Transverse colon (tissue), 4 donors: ENCODE measurements at regions not wholly inside any gene's neighbourhood (a gene's known extent, or its start where the extent isn't known, plus 50 kb on each side); places are given as distances from the start of the nearest gene placed in this dataset.

ENCODE experiments used
- DNase-seq: peaks from one replicate; pipeline ENCODE4 v3.0.0-alpha.2; 2019
- H3K27ac ChIP-seq, 4 donors: fragments of 200-600 bp; sonication (generic); 2 replicates each; pipeline ENCODE4 v1.5.1; 2016 to 2018; ENCODE audit warnings: inconsistent platforms in 4 of 4
- H3K27me3 ChIP-seq: fragments of 200-600 bp; sonication (generic); 2 replicates; pipeline ENCODE4 v1.5.1; 2017; ENCODE audit warnings: inconsistent platforms
- H3K36me3 ChIP-seq, 4 donors: fragments of 200-600 bp; sonication (generic); 2 replicates each; pipeline ENCODE4 v1.5.1; 2017 to 2019; ENCODE audit warnings: inconsistent platforms in 4 of 4
- H3K4me1 ChIP-seq, 4 donors: fragments of 200-600 bp; sonication (generic); 2 replicates each; pipeline ENCODE4 v1.5.1; 2017 to 2020; ENCODE audit warnings: inconsistent platforms in 4 of 4
- H3K4me3 ChIP-seq, 4 donors: fragments of 200-600 bp; sonication (generic); 1 replicate in 1 of 4; 2 replicates in 3 of 4; pipeline versions ENCODE4 v1.5.1 to v1.6.1; 2017 to 2019; ENCODE audit warnings: inconsistent platforms in 4 of 4
- H3K9me3 ChIP-seq, 2 donors: fragments of 200-600 bp; sonication (generic); 2 replicates each; pipeline ENCODE4 v1.5.1; 2017 to 2019; ENCODE audit warnings: inconsistent platforms in 2 of 2
- CTCF ChIP-seq, 5 experiments: fragments of 200-600 bp in 3 of 5; fragments of 450-650 bp in 2 of 5; sonication (generic) in 3 of 5; IDR thresholded peaks; 1 replicate in 2 of 5; 2 replicates in 3 of 5; pipeline ENCODE4 v1.5.1; 2016 to 2017; ENCODE audit warnings: antibody characterized with exemption in 5 of 5, inconsistent platforms in 3 of 5, mild to moderate bottlenecking in 2 of 5, moderate library complexity in 1 of 5
- EP300 ChIP-seq: sonication (generic); formaldehyde crosslinking; IDR thresholded peaks from one replicate; pipeline ENCODE4 v1.6.1; 2017; ENCODE audit warnings: antibody characterized with exemption, low read depth
- POLR2A ChIP-seq: fragments of 450-650 bp; IDR thresholded peaks from one replicate; pipeline ENCODE4 v1.6.1; 2016; ENCODE audit warnings: antibody characterized with exemption, mild to moderate bottlenecking, moderate library complexity
- POLR2AphosphoS5 ChIP-seq, 3 donors: sonication (generic); formaldehyde crosslinking; IDR thresholded peaks; one replicate each; pipeline ENCODE4 v1.6.1; 2016; ENCODE audit warnings: antibody characterized with exemption in 3 of 3
- WGBS, 2 donors: methylation state at CpG; one replicate each; pipeline ENCODE4 v1.1.5; 2018; ENCODE audit warnings: low coverage in 1 of 2; 5-methylcytosine and 5-hydroxymethylcytosine counted together
- in situ Hi-C, 4 donors: fragments of 200-750 bp; cut with MboI; loops; one replicate each; pipeline versions ENCODE4 v1.15.0 to v1.15.1; 2017; ENCODE audit warnings: low sequenced_read_pairs in 3 of 4, low pct_ligation_motif_present in 1 of 4, low pct_unique_long_range_greater_than_20kb in 1 of 4
- intact Hi-C: fragments of 100-400 bp; cut with DNase I; formaldehyde crosslinking; loops from one replicate; pipeline ENCODE4 v1.15.1; 2023; ENCODE audit warnings: low total_unique reads

DNA sequence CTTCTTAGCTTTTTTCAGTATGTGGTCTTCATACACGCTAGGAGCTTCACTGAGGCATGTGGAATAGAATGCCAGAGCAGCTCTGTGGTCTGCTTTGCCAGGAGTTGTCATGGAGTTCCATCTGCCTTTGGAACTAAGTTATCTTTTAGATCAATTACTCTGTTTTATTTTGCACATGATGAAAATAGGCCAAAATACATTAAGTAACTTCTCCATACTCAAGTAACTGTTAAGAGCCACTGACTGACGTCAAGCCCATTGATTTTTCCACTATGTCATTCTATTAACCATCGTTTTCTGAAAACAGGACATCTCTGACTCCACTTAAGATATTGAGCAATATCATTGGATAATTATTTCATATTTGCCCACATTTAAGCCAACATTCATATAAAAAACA lies 415.1 kb upstream of the MAD2L1 start:
- in situ Hi-C loops (no loop called here), intact Hi-C loops (no loop called here)
- Histone ChIP-seq H3K4me1 (no peaks in the 10 kb centered on the region), H3K27me3 (no peaks in the 10 kb centered on the region), H3K9me3 (no peaks in the 10 kb centered on the region), H3K36me3 (no peaks in the 10 kb centered on the region), H3K4me3 (no peak overlapping the region), H3K27ac (no peak overlapping the region)
- TF ChIP-seq POLR2AphosphoS5 (IDR thresholded peaks at IDR 0.05): no peak
- no peak for TF ChIP-seq CTCF (IDR thresholded peaks at IDR 0.05)
- no peak for TF ChIP-seq POLR2A
- no peak for TF ChIP-seq EP300
- 64 to 68% methylated on average over 3 of the region's 3 CpGs for WGBS, 2 donors
- DNase-seq: no peak

DNA sequence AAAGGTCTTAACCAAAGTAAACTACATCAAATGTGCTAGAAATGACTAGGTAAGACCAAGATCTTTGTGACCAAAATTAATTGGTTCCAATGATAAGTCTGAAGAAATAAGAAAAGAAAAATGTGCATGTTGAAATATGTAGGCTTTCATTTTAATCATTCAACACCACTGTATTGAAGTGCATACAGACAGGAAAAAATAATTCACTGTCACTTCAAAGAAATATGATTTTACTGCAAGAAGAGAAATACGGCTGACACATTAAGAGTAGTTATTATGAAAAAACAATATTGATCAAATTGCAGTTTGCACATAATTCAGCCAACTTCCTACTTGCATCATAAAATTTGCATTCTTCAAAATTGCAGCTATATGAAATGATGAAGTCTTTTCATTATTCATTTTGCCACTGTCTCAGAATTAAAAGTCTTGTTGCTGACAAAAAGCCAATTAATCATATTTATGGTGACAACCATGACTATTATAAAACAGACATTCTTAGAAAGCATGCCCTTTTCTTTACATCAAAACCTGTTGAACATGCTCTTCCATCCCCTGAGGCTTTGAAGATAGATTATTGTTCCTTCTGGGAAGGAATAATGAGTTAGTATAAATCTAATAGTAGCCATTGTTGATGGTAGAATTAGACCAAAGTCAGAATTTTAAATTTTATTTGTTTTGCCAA lies 405.9 kb upstream of the MAD2L1 start:
- Histone ChIP-seq H3K4me1 (no peaks in the 10 kb centered on the region), H3K36me3 (no peaks in the 10 kb centered on the region), H3K27ac (no peak overlapping the region), H3K27me3 (no peaks in the 10 kb centered on the region), H3K4me3 (no peak overlapping the region), H3K9me3 (no peaks in the 10 kb centered on the region)
- intact Hi-C loops: no loop called here
- WGBS, 2 donors: 58 to 77% methylated on average over 1 of the region's 1 CpG
- DNase-seq: no peak
- TF ChIP-seq CTCF (IDR thresholded peaks at IDR 0.05): no peak
- no peak for TF ChIP-seq EP300
- no peak for TF ChIP-seq POLR2A
- no peak for TF ChIP-seq POLR2AphosphoS5 (IDR thresholded peaks at IDR 0.05)
- in situ Hi-C loops: no loop called here

DNA sequence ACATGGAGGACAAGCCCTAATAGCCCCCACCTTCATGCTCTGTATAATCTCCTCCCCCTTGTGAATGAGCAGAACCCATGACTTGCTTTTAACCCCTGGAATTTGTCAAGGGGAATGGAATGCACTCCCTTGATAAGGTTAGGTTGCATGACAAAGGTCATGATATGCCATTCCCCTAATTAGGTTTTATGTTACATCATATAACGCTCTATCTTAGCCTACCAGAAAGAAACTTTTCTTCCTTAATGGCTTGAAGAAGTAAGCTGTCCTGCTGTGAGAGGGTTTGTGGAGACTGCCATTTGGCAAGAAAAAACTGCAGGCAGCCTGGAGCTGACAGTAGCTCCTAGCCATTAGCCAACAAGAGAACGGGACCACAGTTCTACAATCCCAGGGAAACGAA lies 399.8 kb upstream of the MAD2L1 start:
- intact Hi-C loops: no loop called here
- 32 to 55% methylated on average over 2 to 3 of the region's 3 CpGs for WGBS, 2 donors

DNA sequence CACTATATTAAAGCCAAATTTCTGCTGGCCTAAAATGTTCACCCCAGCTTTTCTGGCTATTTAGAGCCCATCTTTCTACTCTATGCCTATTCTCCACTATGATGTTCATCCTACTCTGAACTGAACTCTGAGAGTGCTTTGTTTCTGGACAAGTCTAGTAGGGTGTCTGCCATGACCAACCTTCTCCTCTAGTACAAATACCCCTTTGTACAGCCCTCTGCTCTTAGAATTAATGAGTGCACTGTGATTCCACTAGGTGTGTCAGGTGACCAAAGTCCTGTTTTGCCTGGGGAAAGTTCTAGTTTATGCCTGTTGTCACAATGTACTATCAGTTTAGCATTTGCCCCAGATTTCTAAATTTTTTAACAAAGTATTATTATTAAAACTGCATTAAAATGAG lies 388.1 kb upstream of the MAD2L1 start:
- DNase-seq: no peak

More for the DNA sequence above, 399.8 kb upstream of the MAD2L1 start:
- Histone ChIP-seq H3K27me3 (no peaks in the 10 kb centered on the region), H3K4me1 (no peaks in the 10 kb centered on the region), H3K36me3 (no peaks in the 10 kb centered on the region), H3K4me3 (no peak overlapping the region), H3K9me3 (no peaks in the 10 kb centered on the region), H3K27ac (no peak overlapping the region)
- in situ Hi-C loops: no loop called here
- no peak for DNase-seq
- TF ChIP-seq CTCF (IDR thresholded peaks at IDR 0.05) (no peak), EP300 (no peak), POLR2AphosphoS5 (IDR thresholded peaks at IDR 0.05) (no peak), POLR2A (no peak)

More for the DNA sequence above, 388.1 kb upstream of the MAD2L1 start:
- intact Hi-C loops (no loop called here), in situ Hi-C loops (no loop called here)
- Histone ChIP-seq H3K27me3 (no peaks in the 10 kb centered on the region), H3K4me1 (no peaks in the 10 kb centered on the region), H3K4me3 (no peak overlapping the region), H3K36me3 (no peaks in the 10 kb centered on the region), H3K27ac (no peak overlapping the region), H3K9me3 (no peaks in the 10 kb centered on the region)
- TF ChIP-seq POLR2AphosphoS5 (IDR thresholded peaks at IDR 0.05): no peak
- no peak for TF ChIP-seq EP300
- no peak for TF ChIP-seq POLR2A
- TF ChIP-seq CTCF (IDR thresholded peaks at IDR 0.05): no peak
